SK-N-SH treated with all-trans-retinoic acid at 6 μM for 48 hours (cell line): ENCODE measurements at regions not wholly inside any gene's neighbourhood (a gene's known extent, or its start where the extent isn't known, plus 50 kb on each side); places are given as distances from the start of the nearest gene placed in this dataset.

Experiments
- ARNTL ChIP-seq: fragments of 450-650 bp; formaldehyde crosslinking; IDR thresholded peaks from 2 replicates; pipeline ENCODE4 v1.5.0; 2020; ENCODE audit warnings: low read depth, mild to moderate bottlenecking, moderate library complexity, borderline replicate concordance
- BACH2 ChIP-seq: fragments of 250-450 bp; sonication (Bioruptor Pico); IDR thresholded peaks from 2 replicates; pipeline ENCODE4 v1.9.0; 2021; ENCODE audit warnings: mild to moderate bottlenecking, borderline replicate concordance
- CSDC2 ChIP-seq: fragments of 250-450 bp; sonication (Bioruptor Pico); IDR thresholded peaks from 2 replicates; pipeline ENCODE4 v1.5.0; 2020; ENCODE audit warnings: mild to moderate bottlenecking, moderate library complexity
- GLIS3 ChIP-seq: fragments of 250-450 bp; sonication (Bioruptor Pico); IDR thresholded peaks from 2 replicates; pipeline ENCODE4 v1.5.0; 2020; ENCODE audit warnings: mild to moderate bottlenecking, moderate library complexity
- OSR1 ChIP-seq: fragments of 250-450 bp; sonication (Bioruptor Pico); IDR thresholded peaks from 2 replicates; pipeline ENCODE4 v1.8.0; 2022; ENCODE audit warnings: moderate library complexity, mild to moderate bottlenecking, inconsistent platforms
- RARB ChIP-seq: fragments of 250-450 bp; sonication (Bioruptor Pico); IDR thresholded peaks from 2 replicates; pipeline ENCODE4 v1.8.0; 2021; ENCODE audit warnings: mild to moderate bottlenecking, moderate library complexity
- TCF4 ChIP-seq: fragments of 250-450 bp; sonication (Bioruptor Pico); IDR thresholded peaks from 2 replicates; pipeline ENCODE4 v1.8.0; 2021; ENCODE audit warnings: mild to moderate bottlenecking, moderate library complexity, borderline replicate concordance
- ZC3H10 ChIP-seq: fragments of 250-450 bp; sonication (Bioruptor Pico); IDR thresholded peaks from 2 replicates; pipeline ENCODE4 v1.5.1; 2021; ENCODE audit warnings: mild to moderate bottlenecking, moderate library complexity
- TF ChIP-seq, protein P1 (sequence below): fragments of 250-450 bp; sonication (Bioruptor Pico); IDR thresholded peaks from 2 replicates; pipeline ENCODE4 v1.5.1; 2020; ENCODE audit warnings: low read depth, mild to moderate bottlenecking, moderate library complexity
- TF ChIP-seq, protein P2 (sequence below): fragments of 250-450 bp; sonication (Bioruptor Pico); IDR thresholded peaks from 2 replicates; pipeline ENCODE4 v1.8.0; 2020; ENCODE audit warnings: mild to moderate bottlenecking, moderate library complexity, borderline replicate concordance

GRCh38 chr3:184481984-184482671 lies 79.5 kb upstream of the EPHB3 start:
- TF ChIP-seq OSR1 (no peak), BACH2 (CRISPR knock-in tag) (no peak), CSDC2 (CRISPR knock-in tag) (no peak), RARB (CRISPR knock-in tag) (no peak), GLIS3 (CRISPR knock-in tag) (no peak), ARNTL (CRISPR knock-in tag) (no peak), TCF4 (CRISPR knock-in tag) (no peak), ZC3H10 (CRISPR knock-in tag) (no peak)
- TF ChIP-seq, protein P1, sequence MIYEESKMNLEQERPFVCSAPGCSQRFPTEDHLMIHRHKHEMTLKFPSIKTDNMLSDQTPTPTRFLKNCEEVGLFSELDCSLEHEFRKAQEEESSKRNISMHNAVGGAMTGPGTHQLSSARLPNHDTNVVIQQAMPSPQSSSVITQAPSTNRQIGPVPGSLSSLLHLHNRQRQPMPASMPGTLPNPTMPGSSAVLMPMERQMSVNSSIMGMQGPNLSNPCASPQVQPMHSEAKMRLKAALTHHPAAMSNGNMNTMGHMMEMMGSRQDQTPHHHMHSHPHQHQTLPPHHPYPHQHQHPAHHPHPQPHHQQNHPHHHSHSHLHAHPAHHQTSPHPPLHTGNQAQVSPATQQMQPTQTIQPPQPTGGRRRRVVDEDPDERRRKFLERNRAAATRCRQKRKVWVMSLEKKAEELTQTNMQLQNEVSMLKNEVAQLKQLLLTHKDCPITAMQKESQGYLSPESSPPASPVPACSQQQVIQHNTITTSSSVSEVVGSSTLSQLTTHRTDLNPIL (CRISPR knock-in tag), result no peak
- TF ChIP-seq, protein P2, sequence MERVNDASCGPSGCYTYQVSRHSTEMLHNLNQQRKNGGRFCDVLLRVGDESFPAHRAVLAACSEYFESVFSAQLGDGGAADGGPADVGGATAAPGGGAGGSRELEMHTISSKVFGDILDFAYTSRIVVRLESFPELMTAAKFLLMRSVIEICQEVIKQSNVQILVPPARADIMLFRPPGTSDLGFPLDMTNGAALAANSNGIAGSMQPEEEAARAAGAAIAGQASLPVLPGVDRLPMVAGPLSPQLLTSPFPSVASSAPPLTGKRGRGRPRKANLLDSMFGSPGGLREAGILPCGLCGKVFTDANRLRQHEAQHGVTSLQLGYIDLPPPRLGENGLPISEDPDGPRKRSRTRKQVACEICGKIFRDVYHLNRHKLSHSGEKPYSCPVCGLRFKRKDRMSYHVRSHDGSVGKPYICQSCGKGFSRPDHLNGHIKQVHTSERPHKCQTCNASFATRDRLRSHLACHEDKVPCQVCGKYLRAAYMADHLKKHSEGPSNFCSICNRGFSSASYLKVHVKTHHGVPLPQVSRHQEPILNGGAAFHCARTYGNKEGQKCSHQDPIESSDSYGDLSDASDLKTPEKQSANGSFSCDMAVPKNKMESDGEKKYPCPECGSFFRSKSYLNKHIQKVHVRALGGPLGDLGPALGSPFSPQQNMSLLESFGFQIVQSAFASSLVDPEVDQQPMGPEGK (CRISPR knock-in tag), result no peak
